GM06990 (cell line): ENCODE measurements at regions not wholly inside any gene's neighbourhood (a gene's known extent, or its start where the extent isn't known, plus 50 kb on each side); places are given as distances from the start of the nearest gene placed in this dataset.

Source experiments
- DNase-seq: peaks from one replicate; pipeline ENCODE4 v3.0.0-alpha.2; 2011; ENCODE audit not compliant: insufficient read length; ENCODE audit errors: extremely low read depth
- H3K27me3 ChIP-seq: replicated peaks from 2 replicates; pipeline ENCODE4 v1.6.0; 2011; ENCODE audit warnings: low read length; ENCODE audit not compliant: control insufficient read depth, insufficient read depth
- H3K36me3 ChIP-seq: 2 replicates; pipeline ENCODE4 v1.5.1; 2011; ENCODE audit warnings: low read length; ENCODE audit not compliant: control insufficient read depth, insufficient read depth
- H3K4me3 ChIP-seq: replicated peaks from 2 replicates; pipeline ENCODE4 v1.5.1; 2011; ENCODE audit warnings: low read depth, mild to moderate bottlenecking, control low read depth, low read length
- TF ChIP-seq, protein P1 (sequence below): IDR thresholded peaks from 2 replicates; pipeline ENCODE4 v1.5.1; 2011; ENCODE audit warnings: low read length, control low read depth, mild to moderate bottlenecking, inconsistent platforms; ENCODE audit not compliant: insufficient read depth, poor library complexity, severe bottlenecking

DNA sequence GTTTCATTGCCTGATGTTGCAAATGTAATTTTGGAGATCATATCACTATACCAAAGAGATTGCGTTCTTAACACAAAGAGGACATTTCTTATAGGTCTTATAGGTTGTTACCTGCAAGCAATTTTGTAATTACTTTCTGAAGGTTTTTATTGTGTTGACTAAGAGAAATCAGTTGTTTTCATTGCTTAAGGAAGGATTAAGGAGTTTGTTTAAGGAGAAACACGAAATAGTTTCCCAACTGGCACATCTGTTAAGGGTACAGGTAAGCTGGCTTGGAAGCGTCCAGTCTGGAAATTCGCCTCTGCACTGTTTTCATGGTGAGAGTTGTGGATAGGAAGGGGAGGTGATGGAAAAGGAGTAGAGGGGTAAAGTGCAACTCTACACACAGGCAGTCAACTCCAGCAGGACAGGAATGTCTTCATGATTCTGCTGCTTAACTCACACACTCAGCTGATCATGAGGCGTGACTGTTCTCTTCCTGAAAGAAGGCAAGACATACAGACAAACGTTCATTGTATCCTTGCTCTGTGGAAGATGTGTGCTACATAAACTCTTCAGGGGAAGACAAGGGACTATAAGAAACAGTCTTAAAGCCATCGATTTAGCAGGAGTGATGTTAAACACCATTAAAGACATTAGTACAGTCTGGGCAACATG is 61.4 kb upstream of the ACSL3 start:
- no peak for DNase-seq
- Histone ChIP-seq H3K36me3 (no peaks in the 10 kb centered on the region), H3K27me3 (no peaks in the 10 kb centered on the region), H3K4me3 (no peak overlapping the region)
- TF ChIP-seq, protein P1, sequence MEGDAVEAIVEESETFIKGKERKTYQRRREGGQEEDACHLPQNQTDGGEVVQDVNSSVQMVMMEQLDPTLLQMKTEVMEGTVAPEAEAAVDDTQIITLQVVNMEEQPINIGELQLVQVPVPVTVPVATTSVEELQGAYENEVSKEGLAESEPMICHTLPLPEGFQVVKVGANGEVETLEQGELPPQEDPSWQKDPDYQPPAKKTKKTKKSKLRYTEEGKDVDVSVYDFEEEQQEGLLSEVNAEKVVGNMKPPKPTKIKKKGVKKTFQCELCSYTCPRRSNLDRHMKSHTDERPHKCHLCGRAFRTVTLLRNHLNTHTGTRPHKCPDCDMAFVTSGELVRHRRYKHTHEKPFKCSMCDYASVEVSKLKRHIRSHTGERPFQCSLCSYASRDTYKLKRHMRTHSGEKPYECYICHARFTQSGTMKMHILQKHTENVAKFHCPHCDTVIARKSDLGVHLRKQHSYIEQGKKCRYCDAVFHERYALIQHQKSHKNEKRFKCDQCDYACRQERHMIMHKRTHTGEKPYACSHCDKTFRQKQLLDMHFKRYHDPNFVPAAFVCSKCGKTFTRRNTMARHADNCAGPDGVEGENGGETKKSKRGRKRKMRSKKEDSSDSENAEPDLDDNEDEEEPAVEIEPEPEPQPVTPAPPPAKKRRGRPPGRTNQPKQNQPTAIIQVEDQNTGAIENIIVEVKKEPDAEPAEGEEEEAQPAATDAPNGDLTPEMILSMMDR = no peak

DNA sequence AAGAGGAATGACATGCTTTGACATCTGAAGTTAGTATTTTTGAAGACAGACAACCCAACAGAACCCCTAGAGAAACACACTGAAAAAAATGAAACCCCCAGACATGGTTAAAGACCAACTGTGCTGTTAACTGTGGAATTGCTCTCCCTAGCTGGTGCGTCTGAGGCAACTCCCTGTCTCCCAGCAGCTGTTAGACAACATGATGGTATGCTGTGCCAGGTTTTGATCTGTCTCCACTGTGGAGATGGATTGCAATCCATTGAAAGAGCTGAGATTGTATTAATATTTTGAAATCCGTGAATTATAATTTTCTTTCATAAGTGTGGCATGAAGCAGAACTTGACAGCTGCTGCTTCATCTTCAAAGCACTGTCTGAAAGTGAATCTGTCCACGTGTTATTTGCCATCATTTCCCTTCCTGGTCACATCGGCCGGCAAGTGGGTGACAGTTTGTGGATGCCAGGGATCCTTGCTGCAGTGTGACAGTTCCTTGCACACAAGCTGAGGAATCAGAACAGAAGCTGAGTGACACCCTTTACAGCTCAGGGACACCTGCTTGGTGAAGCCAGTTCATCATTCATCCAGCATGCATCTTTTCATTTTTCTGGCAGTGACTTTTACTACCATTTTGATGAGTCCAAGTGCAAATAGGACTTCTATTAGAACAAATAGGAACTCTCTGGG is 58.2 kb upstream of the ACSL3 start:
- TF ChIP-seq, protein P1 = no peak
- Histone ChIP-seq H3K27me3 (no peaks in the 10 kb centered on the region), H3K36me3 (no peaks in the 10 kb centered on the region), H3K4me3 (no peak overlapping the region)
- no peak for DNase-seq

DNA sequence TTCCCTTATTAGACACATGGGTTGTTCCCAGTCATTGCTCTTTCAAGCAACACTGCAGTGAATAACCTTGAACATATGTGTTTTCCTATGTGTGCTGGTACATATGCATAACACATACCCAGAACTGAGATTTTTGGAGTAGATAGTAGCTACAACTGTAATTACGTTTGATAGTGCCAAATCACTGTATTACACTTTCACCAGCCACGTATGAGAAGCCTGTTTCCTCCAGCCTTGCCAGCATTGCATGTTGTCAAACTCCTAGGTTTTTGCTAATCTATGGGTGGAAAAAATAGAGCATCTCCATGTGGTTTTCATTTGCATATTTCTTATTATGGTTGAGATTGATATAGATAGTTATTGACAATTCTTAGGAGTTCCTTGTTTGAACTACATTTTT is 56.5 kb upstream of the ACSL3 start:
- H3K27me3 ChIP-seq = no peaks in the 10 kb centered on the region
- H3K36me3 ChIP-seq = no peaks in the 10 kb centered on the region
- no peak for DNase-seq
- H3K4me3 ChIP-seq = no peak overlapping the region
- TF ChIP-seq, protein P1 = no peak

DNA sequence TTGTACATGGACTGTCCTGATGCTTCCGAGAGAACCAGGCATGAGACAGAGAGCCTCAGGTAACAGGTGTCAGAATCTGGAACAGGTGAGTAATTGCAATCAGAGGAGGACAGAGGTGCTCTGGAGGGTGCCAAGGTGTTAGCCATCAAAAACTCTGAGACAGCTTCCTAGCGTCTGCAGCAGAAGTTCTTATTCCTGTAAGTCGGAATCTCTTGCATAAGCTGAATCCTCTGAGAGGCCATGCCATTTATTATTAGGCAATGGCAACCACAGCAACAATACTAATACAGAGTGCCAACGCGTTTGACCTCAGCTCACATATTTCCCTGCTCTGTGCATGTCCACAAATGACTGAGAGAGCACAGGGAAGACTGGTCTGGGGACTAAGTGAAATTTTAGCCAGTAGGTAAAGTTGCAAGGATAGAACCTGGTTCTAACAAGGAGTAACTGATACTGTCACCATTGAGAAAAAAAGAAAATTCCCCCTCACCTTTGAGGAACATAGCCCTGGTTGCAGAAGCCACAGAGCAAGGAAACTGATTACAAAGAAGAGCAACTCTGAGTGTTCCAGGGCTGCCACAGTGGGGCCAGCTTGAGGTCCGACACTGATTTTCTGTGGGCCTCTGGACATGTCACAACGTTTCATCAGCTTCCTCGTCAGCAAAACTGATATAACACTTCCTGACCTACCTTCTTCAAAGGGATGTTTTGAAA is 55.1 kb upstream of the ACSL3 start:
- TF ChIP-seq, protein P1 = no peak
- no peak for DNase-seq

DNA sequence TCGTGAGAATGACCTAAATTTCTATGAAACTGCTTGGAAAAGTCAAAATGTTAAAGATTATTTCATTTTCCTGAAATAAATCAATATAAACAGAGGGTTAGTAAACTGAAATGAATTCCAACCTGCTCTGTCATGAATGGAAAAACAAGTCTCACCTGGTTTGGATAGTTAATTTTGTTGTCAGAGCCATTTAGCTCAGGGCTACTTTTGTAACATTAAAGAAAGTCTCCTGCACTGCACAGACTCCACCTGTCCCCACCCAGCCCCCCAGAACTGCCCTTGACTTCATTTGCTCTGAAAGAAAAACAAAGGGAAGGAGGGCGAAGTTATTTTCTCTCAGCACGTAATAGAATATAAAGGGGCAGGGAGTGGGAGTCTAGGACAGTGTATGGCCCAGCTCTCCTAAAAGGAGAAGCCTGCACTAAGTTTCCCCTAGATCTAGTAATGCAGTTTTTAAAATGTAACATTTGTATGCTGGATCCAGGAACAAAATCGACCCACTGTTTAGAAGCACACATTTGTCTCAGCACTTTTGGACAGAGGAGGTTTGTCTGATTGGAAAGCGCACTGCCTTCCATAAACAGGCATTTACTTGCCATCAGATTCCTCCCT is 54.2 kb upstream of the ACSL3 start:
- no peaks in the 10 kb centered on the region for H3K36me3 ChIP-seq
- H3K27me3 ChIP-seq = no peaks in the 10 kb centered on the region
- TF ChIP-seq, protein P1 = no peak
- H3K4me3 ChIP-seq = no peak overlapping the region
- DNase-seq = no peak

More for the DNA sequence above, 55.1 kb upstream of the ACSL3 start:
- Histone ChIP-seq H3K27me3 (no peaks in the 10 kb centered on the region), H3K4me3 (no peak overlapping the region), H3K36me3 (no peaks in the 10 kb centered on the region)
